Ammon's horn (tissue), 1 donor: ENCODE measurements at regions not wholly inside any gene's neighbourhood (a gene's known extent, or its start where the extent isn't known, plus 50 kb on each side); places are given as distances from the start of the nearest gene placed in this dataset.
A peak's percentile ranks its signal among the peaks of the same experiment; 100 is the strongest.

ENCODE experiments used
- DNase-seq: peaks from one replicate; pipeline ENCODE4 v3.0.0-alpha.2; 2016; ENCODE audit warnings: low spot score

- no peak for DNase-seq
Measured at GRCh38 chr3:31250116-31250777, 282.5 kb upstream of the STT3B start.

- no peak for DNase-seq
Measured at GRCh38 chr3:31251083-31251482, 281.6 kb upstream of the STT3B start.

GRCh38 chr3:31252216-31253185 is 280.2 kb upstream of the STT3B start:
- DNase-seq = no peak

GRCh38 chr3:31253782-31254181 is 278.9 kb upstream of the STT3B start:
- DNase-seq = no peak

- no peak for DNase-seq
Measured at GRCh38 chr3:31254483-31254882, 278.2 kb upstream of the STT3B start.

GRCh38 chr3:31255007-31255581 is 277.6 kb upstream of the STT3B start:
- no peak for DNase-seq

- no peak for DNase-seq
Measured at GRCh38 chr3:31262201-31262600, 270.5 kb upstream of the STT3B start.

GRCh38 chr3:31263897-31264296 is 268.8 kb upstream of the STT3B start:
- no peak for DNase-seq

- no peak for DNase-seq
Measured at GRCh38 chr3:31265646-31266428, 266.9 kb upstream of the STT3B start.

GRCh38 chr3:31268868-31269267 is 263.9 kb upstream of the STT3B start:
- no peak for DNase-seq

GRCh38 chr3:31270010-31270409 is 262.7 kb upstream of the STT3B start:
- no peak for DNase-seq

- DNase-seq = no peak
Measured at GRCh38 chr3:31274326-31275024, 258.2 kb upstream of the STT3B start.

- DNase-seq = no peak
Measured at GRCh38 chr3:31275038-31275572, 257.6 kb upstream of the STT3B start.

GRCh38 chr3:31275583-31275982 is 257.1 kb upstream of the STT3B start:
- no peak for DNase-seq

GRCh38 chr3:31277582-31277981 is 255.1 kb upstream of the STT3B start:
- DNase-seq = no peak

- no peak for DNase-seq
Measured at GRCh38 chr3:31278532-31278931, 254.2 kb upstream of the STT3B start.

- DNase-seq = no peak
Measured at GRCh38 chr3:31284776-31285175, 247.9 kb upstream of the STT3B start.

- DNase-seq = no peak
Measured at GRCh38 chr3:31285833-31286486, 246.8 kb upstream of the STT3B start.

- no peak for DNase-seq
Measured at GRCh38 chr3:31288224-31288623, 244.5 kb upstream of the STT3B start.

- peak; percentile 14 for DNase-seq
Measured at GRCh38 chr3:31288641-31289100, 244.1 kb upstream of the STT3B start.

GRCh38 chr3:31289584-31289983 is 243.1 kb upstream of the STT3B start:
- no peak for DNase-seq
